Tibial nerve (tissue), 4 donors: ENCODE measurements at regions not wholly inside any gene's neighbourhood (a gene's known extent, or its start where the extent isn't known, plus 50 kb on each side); places are given as distances from the start of the nearest gene placed in this dataset.
"Not testable (repeated sequence)": the region's sequence is repeated elsewhere in the genome, so short reads cannot be mapped to it uniquely, and the experiment has no call there.

Experiments
- DNase-seq, 2 donors: peaks; one replicate each; pipeline ENCODE4 v3.0.0-alpha.2; 2019; ENCODE audit warnings: low spot score in 2 of 2
- H3K27ac ChIP-seq, 4 donors: fragments of 200-600 bp; sonication (generic) in 3 of 4; one replicate each; pipeline ENCODE4 v1.5.1; 2017 to 2019; ENCODE audit warnings: mild to moderate bottlenecking in 1 of 4
- H3K27me3 ChIP-seq, 2 donors: fragments of 200-600 bp; sonication (generic) in 1 of 2; one replicate each; pipeline versions ENCODE4 v1.5.1 to v1.6.0; 2017 to 2019
- H3K36me3 ChIP-seq, 3 donors: fragments of 200-600 bp; sonication (generic); one replicate each; pipeline ENCODE4 v1.5.1; 2018 to 2019
- H3K4me1 ChIP-seq, 4 donors: fragments of 200-600 bp; sonication (generic) in 3 of 4; one replicate each; pipeline ENCODE4 v1.5.1; 2017 to 2019
- H3K4me3 ChIP-seq, 4 donors: fragments of 200-600 bp; sonication (generic) in 3 of 4; one replicate each; pipeline ENCODE4 v1.5.1; 2017 to 2019; ENCODE audit warnings: mild to moderate bottlenecking in 1 of 4, moderate library complexity in 1 of 4
- H3K9me3 ChIP-seq, 4 donors: fragments of 200-600 bp; sonication (generic) in 3 of 4; one replicate each; pipeline ENCODE4 v1.5.1; 2017 to 2019
- CTCF ChIP-seq, 5 experiments: fragments of 200-600 bp in 3 of 5; fragments of 450-650 bp in 2 of 5; sonication (generic) in 3 of 5; IDR thresholded peaks; one replicate each; pipeline ENCODE4 v1.5.1; 2016 to 2019; ENCODE audit warnings: antibody characterized with exemption in 5 of 5, mild to moderate bottlenecking in 3 of 5, moderate library complexity in 2 of 5
- EP300 ChIP-seq, 2 donors: sonication (generic); formaldehyde crosslinking; IDR thresholded peaks; one replicate each; pipeline ENCODE4 v1.6.1; 2017; ENCODE audit warnings: antibody characterized with exemption in 2 of 2, mild to moderate bottlenecking in 1 of 2
- POLR2A ChIP-seq, 2 donors: fragments of 450-650 bp; IDR thresholded peaks; one replicate each; pipeline ENCODE4 v1.6.1; 2017; ENCODE audit warnings: antibody characterized with exemption in 2 of 2, mild to moderate bottlenecking in 2 of 2, moderate library complexity in 2 of 2
- WGBS, 2 donors: methylation state at CpG; one replicate each; pipeline ENCODE4 v1.1.5; 2018; 5-methylcytosine and 5-hydroxymethylcytosine counted together

GRCh38 chr4:132488555-132488954 is 660.5 kb upstream of the PCDH10 start:
- WGBS, 2 donors, result 82 to 85% methylated on average over 3 of the region's 3 CpGs
- Histone ChIP-seq H3K9me3 (peaks cover 0 to 31% (median 3%) of the 10 kb centered on the region in 4 donors), H3K4me3 (no peak overlapping the region), H3K27ac (no peak overlapping the region), H3K27me3 (no peaks in the 10 kb centered on the region), H3K36me3 (no peaks in the 10 kb centered on the region), H3K4me1 (no peaks in the 10 kb centered on the region)
- no peak for DNase-seq
- no peak for TF ChIP-seq EP300 (IDR thresholded peaks at IDR 0.05)
- TF ChIP-seq CTCF (IDR thresholded peaks at IDR 0.05), result no peak
- TF ChIP-seq POLR2A (IDR thresholded peaks at IDR 0.05), result no peak

GRCh38 chr4:132493476-132493875 is 655.6 kb upstream of the PCDH10 start:
- H3K9me3 ChIP-seq, result peaks cover 0 to 18% (median 1%) of the 10 kb centered on the region in 4 donors
- H3K4me3 ChIP-seq, result no peak overlapping the region
- no peaks in the 10 kb centered on the region for H3K36me3 ChIP-seq
- DNase-seq, result no peak
- no peaks in the 10 kb centered on the region for H3K27me3 ChIP-seq
- H3K4me1 ChIP-seq, result no peaks in the 10 kb centered on the region
- H3K27ac ChIP-seq, result no peak overlapping the region
- TF ChIP-seq EP300 (IDR thresholded peaks at IDR 0.05) (no peak), CTCF (IDR thresholded peaks at IDR 0.05) (no peak), POLR2A (IDR thresholded peaks at IDR 0.05) (no peak)

- 52 to 55% methylated on average over 9 of the region's 9 CpGs for WGBS, 2 donors
Observed at GRCh38 chr4:132495267-132495812, 653.8 kb upstream of the PCDH10 start.

GRCh38 chr4:132498215-132498614 is 650.9 kb upstream of the PCDH10 start:
- TF ChIP-seq POLR2A (IDR thresholded peaks at IDR 0.05) (no peak), EP300 (IDR thresholded peaks at IDR 0.05) (no peak), CTCF (IDR thresholded peaks at IDR 0.05) (no peak)
- WGBS, 2 donors, result 88 to 91% methylated on average over 2 of the region's 2 CpGs

More at GRCh38 chr4:132495267-132495812, 653.8 kb upstream of the PCDH10 start:
- H3K4me3 ChIP-seq, H3K27ac ChIP-seq, H3K27me3 ChIP-seq, H3K9me3 ChIP-seq, H3K4me1 ChIP-seq, DNase-seq, H3K36me3 ChIP-seq: not testable (repeated sequence)

GRCh38 chr4:132502096-132502552 is 647.0 kb upstream of the PCDH10 start:
- Histone ChIP-seq H3K4me1 (no peaks in the 10 kb centered on the region), H3K27me3 (no peaks in the 10 kb centered on the region), H3K9me3 (no peaks in the 10 kb centered on the region), H3K36me3 (no peaks in the 10 kb centered on the region), H3K27ac (no peak overlapping the region), H3K4me3 (no peak overlapping the region)
- DNase-seq, result no peak
- TF ChIP-seq POLR2A (IDR thresholded peaks at IDR 0.05) (no peak), EP300 (IDR thresholded peaks at IDR 0.05) (no peak)

More at GRCh38 chr4:132498215-132498614, 650.9 kb upstream of the PCDH10 start:
- no peak overlapping the region for H3K27ac ChIP-seq
- no peaks in the 10 kb centered on the region for H3K4me1 ChIP-seq
- no peak overlapping the region for H3K4me3 ChIP-seq
- no peaks in the 10 kb centered on the region for H3K36me3 ChIP-seq
- no peak for DNase-seq
- no peaks in the 10 kb centered on the region for H3K27me3 ChIP-seq
- H3K9me3 ChIP-seq, result no peaks in the 10 kb centered on the region

- no peaks in the 10 kb centered on the region for H3K27me3 ChIP-seq
- H3K36me3 ChIP-seq, result no peaks in the 10 kb centered on the region
- 58 to 62% methylated on average over 2 of the region's 2 CpGs for WGBS, 2 donors
- DNase-seq, result no peak
- H3K27ac ChIP-seq, result no peak overlapping the region
- H3K9me3 ChIP-seq, result no peaks in the 10 kb centered on the region
- H3K4me3 ChIP-seq, result no peak overlapping the region
- TF ChIP-seq EP300 (IDR thresholded peaks at IDR 0.05), result no peak
- TF ChIP-seq CTCF (IDR thresholded peaks at IDR 0.05), result no peak
- no peak for TF ChIP-seq POLR2A (IDR thresholded peaks at IDR 0.05)
- no peaks in the 10 kb centered on the region for H3K4me1 ChIP-seq
Observed at GRCh38 chr4:132504438-132504837, 644.7 kb upstream of the PCDH10 start.
